Fibroblast of skin of abdomen (primary cell): ENCODE measurements at regions not wholly inside any gene's neighbourhood (a gene's known extent, or its start where the extent isn't known, plus 50 kb on each side); places are given as distances from the start of the nearest gene placed in this dataset.
"Not testable (repeated sequence)": the region's sequence is repeated elsewhere in the genome, so short reads cannot be mapped to it uniquely, and the experiment has no call there.

Experiments used
- DNase-seq: peaks from one replicate; pipeline ENCODE4 v3.0.0-alpha.2; 2013

DNA sequence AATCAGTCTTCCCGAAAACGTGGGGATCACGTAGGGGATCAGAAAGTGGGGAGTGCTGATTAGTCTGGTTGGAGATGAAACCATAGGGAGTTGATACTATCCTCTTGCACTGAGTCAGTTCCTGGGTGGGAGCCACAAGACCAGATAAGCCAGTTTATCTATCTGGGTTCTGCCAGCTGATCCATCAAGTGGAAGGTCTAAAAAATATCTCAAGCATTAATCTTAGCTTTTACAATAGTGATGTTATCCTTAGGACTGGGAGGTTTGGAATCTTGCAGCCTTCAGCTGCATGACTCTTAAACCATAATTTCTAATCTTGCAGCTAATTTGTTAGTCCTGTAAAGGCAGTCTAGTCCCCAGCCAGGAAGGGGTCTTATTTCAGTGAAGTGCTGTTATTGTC, 2474.2 kb downstream of the PCDH9 start:
- DNase-seq: peak; percentile 3

- DNase-seq: peak; percentile 46
Observed at GRCh38 chr13:64753233-64754000, 2476.7 kb downstream of the PCDH9 start.

DNA sequence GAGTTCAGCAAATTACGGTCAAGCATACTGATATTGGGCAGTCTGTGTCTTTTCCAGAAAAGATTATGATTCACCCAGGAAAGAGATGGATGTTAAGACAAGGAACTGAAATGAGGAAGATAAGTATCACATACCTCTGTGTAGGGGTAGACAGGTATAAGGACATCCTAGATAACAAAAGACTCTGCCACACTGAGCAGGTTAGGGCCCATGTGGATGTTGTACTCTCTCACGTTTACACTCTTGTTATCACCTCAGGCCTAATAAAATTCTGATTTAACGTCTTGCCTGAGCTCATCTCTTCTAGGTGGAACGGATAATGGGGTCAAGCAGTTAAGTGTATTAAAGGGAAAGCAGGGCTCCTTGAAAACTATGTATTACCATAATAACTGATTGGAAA, 2480.8 kb downstream of the PCDH9 start:
- DNase-seq: no peak

DNA sequence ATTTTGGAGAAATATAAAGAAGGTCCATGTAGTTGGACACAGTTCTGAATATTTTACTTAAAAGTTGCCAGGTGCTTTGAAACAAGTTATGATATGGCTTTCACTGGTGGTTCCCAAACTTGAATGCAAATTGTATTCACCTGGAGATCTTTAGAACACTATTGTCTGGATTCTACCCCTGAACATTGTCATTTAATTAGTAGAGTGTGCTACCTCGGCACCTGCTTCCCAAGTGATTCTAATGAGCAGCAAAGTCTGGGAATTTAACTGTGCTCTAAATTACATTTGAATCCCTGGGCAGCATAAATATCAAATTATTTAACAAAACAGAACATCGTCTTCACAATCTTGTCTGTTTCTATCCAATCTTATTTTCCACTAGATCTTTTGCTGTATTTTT, 2483.3 kb downstream of the PCDH9 start:
- no peak for DNase-seq

GRCh38 chr13:64740493-64740892, 2489.6 kb downstream of the PCDH9 start:
- DNase-seq: no peak

DNA sequence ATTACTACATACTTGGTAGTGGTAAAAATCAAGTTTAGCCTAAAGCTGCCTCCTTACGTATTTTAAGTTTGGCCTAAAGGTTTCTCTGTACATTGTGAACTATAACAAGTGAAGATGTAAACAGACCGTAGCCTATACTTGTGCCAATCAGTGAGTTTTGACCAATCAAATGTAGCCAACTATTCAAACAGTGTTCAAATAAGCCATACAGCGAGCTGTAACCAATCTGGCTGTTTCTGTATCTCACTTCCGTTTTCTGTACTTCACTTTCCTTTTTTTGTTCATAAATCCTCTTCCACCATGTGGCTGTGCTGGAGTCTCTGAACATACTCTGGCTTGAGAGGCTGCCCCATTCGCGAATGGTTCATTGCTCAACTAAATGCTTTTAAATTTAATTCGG, 2504.6 kb downstream of the PCDH9 start:
- DNase-seq: no peak

GRCh38 chr13:64723724-64724123, 2506.4 kb downstream of the PCDH9 start:
- peak; percentile 95 for DNase-seq

- peak; percentile 6 for DNase-seq
Observed at GRCh38 chr13:64718116-64718515, 2512.0 kb downstream of the PCDH9 start.

- no peak for DNase-seq
Observed at GRCh38 chr13:64716936-64717335, 2513.2 kb downstream of the PCDH9 start.

DNA sequence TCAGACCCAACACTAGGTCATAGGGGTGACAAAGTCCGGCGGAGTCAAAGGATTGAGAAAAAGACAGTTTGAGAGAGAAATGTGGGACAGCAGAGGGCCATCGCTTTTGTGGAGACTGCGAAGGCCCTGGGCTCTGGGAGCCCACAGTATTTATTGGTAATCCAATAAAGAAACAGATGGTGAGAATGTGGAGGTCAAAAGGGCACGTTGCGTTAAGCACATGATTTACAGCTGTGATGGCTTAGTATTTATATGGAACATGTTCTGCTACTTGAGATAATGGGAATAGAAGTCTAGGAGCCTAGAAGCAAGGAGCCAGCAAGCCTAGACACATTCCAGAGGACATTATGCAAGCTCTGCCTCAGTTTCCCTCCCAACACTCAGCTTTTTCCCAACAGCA, 2521.1 kb downstream of the PCDH9 start:
- peak; percentile 28 for DNase-seq

- DNase-seq: peak; percentile 5
Observed at GRCh38 chr13:64704121-64704649, 2526.0 kb downstream of the PCDH9 start.

GRCh38 chr13:64697226-64697625, 2532.9 kb downstream of the PCDH9 start:
- no peak for DNase-seq

DNA sequence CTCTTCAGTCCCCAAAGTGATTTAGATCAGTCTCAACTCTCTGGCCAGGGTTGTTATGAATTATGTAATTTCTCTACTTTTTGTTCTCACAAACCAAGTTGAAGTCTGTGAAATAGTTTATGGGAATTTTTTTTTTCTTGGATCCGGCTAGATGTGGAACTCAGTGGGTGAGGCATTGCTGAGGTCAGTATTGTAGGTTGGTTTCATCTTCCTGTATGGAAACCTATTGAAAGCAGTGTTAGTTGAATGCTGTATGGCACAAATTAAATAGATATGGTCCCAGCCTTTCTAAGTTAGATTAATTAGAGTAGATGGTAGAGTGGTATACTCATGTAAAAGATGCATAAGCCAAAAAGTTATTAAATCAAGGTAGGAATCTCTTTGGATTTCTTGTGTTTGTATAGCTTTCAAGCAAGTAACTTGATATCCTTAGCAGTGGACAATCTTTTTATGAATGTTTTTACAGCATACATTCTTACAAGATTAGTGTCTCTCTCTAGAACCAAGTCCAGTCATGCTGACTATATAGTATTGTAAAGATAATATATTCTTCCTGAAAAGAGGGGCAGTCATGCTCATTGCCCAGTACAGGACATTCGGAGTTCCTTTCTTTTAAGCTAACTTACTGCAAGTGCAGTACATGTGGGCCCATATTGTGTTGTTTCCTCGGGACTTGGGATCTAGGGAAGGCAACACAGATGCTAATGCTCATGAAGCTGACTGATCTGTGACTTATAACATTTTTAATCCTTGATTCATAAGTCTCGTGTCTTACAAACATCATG, 2541.1 kb downstream of the PCDH9 start:
- peak; percentile 65 for DNase-seq

DNA sequence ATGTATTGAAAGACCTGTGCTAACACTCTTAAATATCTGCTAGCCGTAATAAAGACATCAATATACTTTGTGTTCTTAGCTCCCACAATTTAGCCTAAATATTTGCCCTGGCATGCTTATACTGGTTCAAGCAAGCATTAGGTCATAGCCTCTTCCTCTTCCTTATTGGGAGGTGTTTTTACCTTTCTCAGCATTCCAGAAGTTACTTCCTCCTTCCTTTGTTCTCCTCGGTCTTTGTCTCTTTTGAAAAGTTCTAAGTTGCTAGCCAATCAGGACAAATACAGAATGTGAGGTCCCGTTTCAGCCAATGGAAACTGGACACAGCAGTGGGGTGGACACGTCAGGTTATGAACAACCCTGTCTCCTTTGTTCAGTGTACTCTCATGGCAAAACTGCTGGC, 2543.6 kb downstream of the PCDH9 start:
- not testable (repeated sequence) for DNase-seq

DNA sequence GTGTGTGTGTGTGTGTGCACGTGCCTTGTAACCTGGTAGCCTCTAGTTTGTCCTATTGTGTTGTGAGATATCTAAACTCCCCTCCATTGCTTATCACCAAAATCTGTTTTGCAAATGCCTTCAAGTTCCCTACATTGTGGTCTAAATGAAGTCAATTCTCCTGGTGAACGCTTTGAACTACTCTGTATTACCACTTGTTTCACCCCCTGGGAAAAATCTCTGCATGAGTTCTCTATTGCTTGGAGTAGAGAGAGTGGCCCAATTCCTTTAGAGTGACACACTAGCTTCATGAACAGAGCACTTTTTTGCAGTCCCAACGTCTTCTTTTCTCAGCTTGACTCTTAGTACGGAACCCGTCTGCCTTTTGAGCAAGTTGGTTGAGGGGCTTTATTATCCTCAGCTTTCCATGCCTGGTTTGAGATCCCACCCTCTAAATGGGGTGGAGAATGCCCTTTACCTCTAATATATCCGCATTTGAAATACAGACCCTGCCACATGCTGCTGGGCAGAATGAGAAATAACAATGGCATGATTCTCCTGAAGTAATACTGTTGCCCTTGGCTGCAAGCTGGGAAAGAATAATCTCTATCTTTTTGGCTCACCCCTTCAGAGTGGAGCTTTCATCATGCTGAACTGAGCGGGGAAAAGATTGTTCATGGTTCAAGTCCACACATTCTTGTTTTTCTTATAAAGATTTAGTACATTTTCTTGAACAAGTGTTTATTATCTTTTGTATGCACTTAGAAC, 2545.3 kb downstream of the PCDH9 start:
- no peak for DNase-seq

DNA sequence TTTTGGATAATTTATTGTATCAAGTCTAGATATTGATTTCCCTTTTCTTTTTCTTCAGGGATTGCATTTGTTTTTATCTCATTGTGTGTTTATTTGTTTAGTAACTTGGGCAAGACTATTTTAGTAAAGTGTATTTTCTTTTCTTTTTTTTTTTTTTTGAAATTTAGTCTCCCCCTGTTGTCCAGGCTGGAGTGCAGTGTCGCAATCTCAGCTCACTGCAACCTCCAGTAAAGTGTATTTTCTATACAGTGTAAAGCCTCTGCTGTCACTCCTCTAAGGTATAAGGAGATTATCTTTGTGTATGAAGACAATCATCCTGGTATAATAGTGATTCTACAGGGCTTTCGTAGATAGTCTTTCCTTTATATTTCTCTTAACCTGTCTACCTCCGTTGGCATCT, 2546.0 kb downstream of the PCDH9 start:
- DNase-seq: no peak

- DNase-seq: no peak
Observed at GRCh38 chr13:64680739-64681138, 2549.4 kb downstream of the PCDH9 start.

DNA sequence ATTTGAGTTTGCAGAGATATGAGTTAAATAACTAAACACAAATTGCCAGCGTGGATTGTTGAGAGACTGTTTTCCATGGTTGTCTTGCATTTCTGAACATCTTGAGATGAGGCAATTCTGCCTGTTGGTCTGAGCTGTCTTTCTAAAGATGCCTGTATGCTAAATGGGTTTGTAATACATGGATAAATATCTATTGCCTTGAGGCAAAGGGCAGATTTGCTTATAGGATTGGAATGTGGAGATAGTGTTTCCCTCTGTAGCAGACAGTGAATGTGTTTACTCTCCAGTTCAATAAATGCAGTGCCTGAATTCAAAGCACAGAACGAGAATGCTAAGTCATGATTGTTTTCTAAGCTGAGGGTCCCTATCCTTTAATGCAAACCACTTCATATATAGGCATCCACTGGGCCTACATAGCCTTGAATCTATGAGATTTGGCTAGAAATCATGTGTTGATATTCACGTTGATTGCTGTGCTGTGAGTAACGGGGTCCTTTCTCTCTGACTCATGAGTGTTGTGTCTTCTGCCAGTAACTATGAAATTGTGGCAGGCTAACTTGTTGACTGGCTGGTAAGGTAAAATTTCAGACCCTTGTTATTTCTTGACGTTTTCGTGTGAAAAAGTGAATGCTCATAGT, 2554.8 kb downstream of the PCDH9 start:
- DNase-seq: peak; percentile 69

DNA sequence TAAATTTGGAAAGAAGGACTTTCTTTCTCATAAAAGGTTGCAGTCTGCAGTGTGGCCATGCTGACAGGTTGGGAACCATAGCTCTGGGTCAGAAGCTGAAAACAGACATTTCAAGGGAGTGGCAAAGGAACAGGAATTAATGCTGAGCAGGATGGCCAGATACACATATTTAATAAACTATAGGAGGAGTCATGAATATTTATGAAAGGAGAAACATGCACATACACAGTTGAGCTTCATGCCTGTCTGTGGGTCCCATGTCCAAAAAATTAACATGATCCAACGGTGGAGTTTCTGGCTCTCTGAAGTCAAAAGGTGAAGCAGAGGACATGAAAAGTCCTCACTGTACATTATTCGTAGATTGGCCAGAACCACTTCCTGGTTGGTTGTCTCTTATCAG, 2556.0 kb downstream of the PCDH9 start:
- no peak for DNase-seq

- no peak for DNase-seq
Observed at GRCh38 chr13:64672751-64673150, 2557.4 kb downstream of the PCDH9 start.

DNA sequence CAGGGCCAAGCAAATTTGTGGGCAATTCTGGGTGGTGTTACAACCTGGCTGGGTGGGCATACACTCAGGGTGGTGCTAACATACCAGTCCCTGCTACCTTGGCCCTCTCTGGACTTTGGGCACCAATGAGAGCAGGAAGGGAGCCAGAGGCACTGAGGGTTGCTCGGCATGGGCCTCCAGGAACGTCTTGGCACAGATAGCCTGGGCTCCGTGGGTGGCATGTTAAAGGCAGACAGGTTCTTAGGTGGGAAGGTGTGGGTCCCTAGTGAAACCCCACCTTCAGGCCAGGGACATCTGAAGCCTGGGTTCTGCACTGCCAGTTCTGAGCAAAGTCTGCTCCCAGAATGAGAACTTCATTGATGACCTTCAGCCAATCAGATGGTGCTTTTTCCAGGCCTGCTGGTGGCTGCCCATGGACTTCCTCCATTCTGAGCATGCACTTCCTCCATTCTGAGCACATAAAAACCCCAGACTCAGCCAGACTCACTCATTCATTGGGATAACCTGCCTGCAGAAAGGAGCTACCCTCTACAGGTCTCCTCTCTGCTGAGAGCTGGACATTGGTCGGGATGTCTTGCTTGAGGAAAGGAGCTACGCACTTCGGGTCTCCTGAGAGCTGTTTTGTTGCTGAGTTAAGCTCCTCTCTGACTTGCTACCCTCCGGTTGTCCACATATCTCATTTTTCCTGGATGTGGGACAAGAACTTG, 2567.1 kb downstream of the PCDH9 start:
- DNase-seq: no peak

DNA sequence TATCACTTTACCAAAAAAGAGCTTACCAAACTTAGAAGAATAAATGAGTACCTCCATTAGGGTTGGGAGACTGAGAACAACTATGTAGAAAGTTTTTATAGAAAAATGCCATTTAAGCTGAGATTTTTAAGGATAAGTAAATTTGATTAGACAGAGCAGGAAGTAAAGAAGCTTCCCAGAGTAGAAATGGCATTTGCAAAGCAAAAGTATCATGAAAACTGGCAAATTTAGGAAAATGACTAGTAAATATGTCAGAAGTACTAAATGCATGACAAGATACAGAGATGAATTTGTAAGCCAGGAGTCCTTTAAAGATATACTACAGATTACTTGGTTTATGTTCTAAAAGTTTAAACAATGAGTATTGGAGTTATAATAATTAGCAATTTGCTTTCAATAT, 2581.8 kb downstream of the PCDH9 start:
- DNase-seq: no peak
